ENCODE measurements at regions not wholly inside any gene's neighbourhood (a gene's known extent, or its start where the extent isn't known, plus 50 kb on each side); places are given as distances from the start of the nearest gene placed in this dataset.
"Not testable (repeated sequence)": the region's sequence is repeated elsewhere in the genome, so short reads cannot be mapped to it uniquely, and the experiment has no call there.

- not testable (repeated sequence) for H3K4me3 Mint-ChIP-seq; ATAC-seq (ENCODE audit: low read depth in 2 of 2); H3K9me3 Mint-ChIP-seq; H3K27ac Mint-ChIP-seq; DNase-seq; H3K4me1 Mint-ChIP-seq; H3K27me3 Mint-ChIP-seq; H3K36me3 Mint-ChIP-seq
Observed at GRCh38 chr7:153776940-153777339, 275.3 kb upstream of the DPP6 start.

DNA sequence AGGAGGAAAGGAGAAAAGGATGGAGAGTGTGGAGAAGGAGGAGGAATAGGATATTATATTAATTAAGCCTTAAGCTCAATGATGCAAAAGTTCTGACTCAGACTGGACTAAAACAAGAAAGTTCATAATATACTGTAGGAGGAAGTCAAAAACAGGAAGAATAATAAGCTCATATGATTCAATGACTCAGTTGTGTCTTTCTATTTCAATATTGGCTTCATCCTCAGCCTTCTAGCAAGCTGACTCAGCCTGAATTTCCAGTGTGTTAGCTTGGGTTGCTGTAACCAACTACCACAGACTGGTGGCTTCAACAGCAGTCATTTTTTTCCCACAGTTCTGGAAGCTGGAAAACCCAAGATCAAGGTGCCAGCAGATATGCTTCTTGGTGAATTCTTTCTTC lies 254.8 kb upstream of the DPP6 start:
- H3K4me1 Mint-ChIP-seq, H3K4me3 Mint-ChIP-seq: not testable (repeated sequence)
- peaks cover 0 to 18% (median 7%) of the 10 kb centered on the region in 7 donors for H3K9me3 Mint-ChIP-seq

GRCh38 chr7:153808117-153808516 lies 244.1 kb upstream of the DPP6 start:
- no peak overlapping the region for H3K4me3 Mint-ChIP-seq
- DNase-seq (no peak), ATAC-seq (ENCODE audit: low read depth in 2 of 2) (no peak)
- no peaks in the 10 kb centered on the region for H3K36me3 Mint-ChIP-seq
- peaks cover 0 to 10% (median 4%) of the 10 kb centered on the region in 7 donors for H3K9me3 Mint-ChIP-seq
- peak overlapping the region in 1 of 6 donors; percentile 77 for H3K27ac Mint-ChIP-seq
- no peaks in the 10 kb centered on the region for H3K4me1 Mint-ChIP-seq
- no peaks in the 10 kb centered on the region for H3K27me3 Mint-ChIP-seq

More for the DNA sequence above, 254.8 kb upstream of the DPP6 start:
- peak overlapping the region in 1 of 6 donors; percentile 67 for H3K27ac Mint-ChIP-seq
- ATAC-seq (ENCODE audit: low read depth in 2 of 2); H3K27me3 Mint-ChIP-seq; H3K36me3 Mint-ChIP-seq; DNase-seq: not testable (repeated sequence)

DNA sequence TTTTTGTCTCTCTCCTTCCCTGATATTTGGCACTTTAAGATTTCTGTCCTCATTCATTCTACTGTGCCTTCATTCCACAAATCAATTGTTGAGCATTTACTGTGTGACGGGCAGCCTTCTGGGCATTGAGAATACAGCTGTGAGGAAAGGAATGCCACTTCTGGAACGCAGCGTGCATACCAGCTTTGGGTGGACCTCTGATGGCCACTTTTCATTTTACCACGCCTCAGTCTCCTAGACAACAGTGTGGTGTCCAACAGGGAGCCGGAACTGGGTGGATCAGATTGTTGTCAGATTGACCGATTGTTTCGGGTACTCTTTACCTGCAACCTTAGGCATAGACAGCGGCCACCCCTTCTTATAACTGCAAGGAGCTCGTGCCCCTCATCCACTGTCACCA lies 222.7 kb upstream of the DPP6 start:
- Mint-ChIP-seq H3K27me3 (no peaks in the 10 kb centered on the region), H3K27ac (no peak overlapping the region)

DNA sequence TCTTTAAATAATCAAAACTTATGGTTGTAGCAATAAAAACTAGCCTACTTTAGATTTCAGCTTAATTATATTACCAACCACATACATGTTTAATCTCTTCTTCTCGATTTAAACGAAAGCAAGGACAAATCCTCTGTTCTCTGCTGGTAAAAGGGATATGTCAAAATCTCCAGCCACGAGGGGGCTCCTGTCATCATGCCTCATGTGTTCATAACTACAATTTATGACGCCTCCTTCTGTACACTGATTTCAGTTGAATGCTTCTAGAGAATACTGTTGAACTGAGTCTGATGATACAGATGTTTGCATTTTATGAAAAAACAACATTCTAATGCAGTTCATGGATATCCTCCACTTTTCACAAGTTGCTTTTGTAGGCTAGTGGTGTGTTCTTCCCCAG lies 220.0 kb upstream of the DPP6 start:
- peaks cover 0 to 7% (median 2%) of the 10 kb centered on the region in 7 donors for H3K9me3 Mint-ChIP-seq
- H3K27me3 Mint-ChIP-seq = no peaks in the 10 kb centered on the region
- no peaks in the 10 kb centered on the region for H3K4me1 Mint-ChIP-seq
- H3K27ac Mint-ChIP-seq = no peak overlapping the region
- H3K36me3 Mint-ChIP-seq = no peaks in the 10 kb centered on the region
- no peak for DNase-seq
- no peak for ATAC-seq (ENCODE audit: low read depth in 2 of 2)
- H3K4me3 Mint-ChIP-seq = no peak overlapping the region

More for the DNA sequence above, 222.7 kb upstream of the DPP6 start:
- H3K4me1 Mint-ChIP-seq = no peaks in the 10 kb centered on the region
- no peak overlapping the region for H3K4me3 Mint-ChIP-seq
- ATAC-seq (ENCODE audit: low read depth in 2 of 2) (no peak), DNase-seq (no peak)
- H3K9me3 Mint-ChIP-seq = peaks cover 2 to 10% (median 5%) of the 10 kb centered on the region in 7 donors
- no peaks in the 10 kb centered on the region for H3K36me3 Mint-ChIP-seq

GRCh38 chr7:153835103-153835502 lies 217.1 kb upstream of the DPP6 start:
- DNase-seq = no peak
- Mint-ChIP-seq H3K9me3 (peaks cover 0 to 5% (median 2%) of the 10 kb centered on the region in 7 donors), H3K4me3 (no peak overlapping the region), H3K4me1 (no peaks in the 10 kb centered on the region), H3K27me3 (no peaks in the 10 kb centered on the region), H3K36me3 (no peaks in the 10 kb centered on the region), H3K27ac (no peak overlapping the region)
- ATAC-seq (ENCODE audit: low read depth in 2 of 2) = no peak

- no peak for ATAC-seq (ENCODE audit: low read depth in 2 of 2)
- Mint-ChIP-seq H3K27ac (no peak overlapping the region), H3K27me3 (no peaks in the 10 kb centered on the region), H3K4me1 (no peaks in the 10 kb centered on the region), H3K36me3 (no peaks in the 10 kb centered on the region), H3K9me3 (peaks cover 0 to 5% (median 1%) of the 10 kb centered on the region in 7 donors), H3K4me3 (no peak overlapping the region)
- no peak for DNase-seq
Observed at GRCh38 chr7:153835712-153836265, 216.4 kb upstream of the DPP6 start.

- H3K36me3 Mint-ChIP-seq = no peaks in the 10 kb centered on the region
- DNase-seq = no peak
- no peak for ATAC-seq (ENCODE audit: low read depth in 2 of 2)
- H3K4me3 Mint-ChIP-seq = no peak overlapping the region
- no peaks in the 10 kb centered on the region for H3K4me1 Mint-ChIP-seq
- peaks cover 0 to 12% (median 4%) of the 10 kb centered on the region in 7 donors for H3K9me3 Mint-ChIP-seq
- H3K27me3 Mint-ChIP-seq = no peaks in the 10 kb centered on the region
- H3K27ac Mint-ChIP-seq = no peak overlapping the region
Observed at GRCh38 chr7:153838591-153838990, 213.6 kb upstream of the DPP6 start.

DNA sequence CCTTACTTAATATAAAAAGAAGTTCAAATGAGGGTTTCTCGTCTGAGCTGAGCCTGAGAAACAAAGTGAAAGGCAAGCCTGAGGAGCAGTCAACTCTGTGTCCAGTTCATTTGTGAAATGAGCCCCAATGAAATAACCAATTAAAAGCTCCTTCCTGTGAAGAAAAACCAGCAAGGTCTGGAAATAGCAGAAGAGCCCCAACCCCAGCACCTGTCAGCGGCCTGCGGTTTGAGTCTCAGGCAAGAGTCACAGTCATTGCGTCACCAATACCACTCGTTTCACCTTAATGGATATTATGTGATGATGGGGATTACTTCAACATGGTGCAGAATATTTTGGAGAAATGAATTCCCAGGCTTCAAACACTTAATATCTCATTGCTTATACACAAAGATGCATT lies 211.3 kb upstream of the DPP6 start:
- ATAC-seq (ENCODE audit: low read depth in 2 of 2) (no peak), DNase-seq (no peak)
- Mint-ChIP-seq H3K9me3 (peaks cover 0 to 27% (median 8%) of the 10 kb centered on the region in 7 donors), H3K27ac (no peak overlapping the region), H3K4me1 (no peaks in the 10 kb centered on the region), H3K27me3 (no peaks in the 10 kb centered on the region), H3K4me3 (no peak overlapping the region), H3K36me3 (no peaks in the 10 kb centered on the region)

DNA sequence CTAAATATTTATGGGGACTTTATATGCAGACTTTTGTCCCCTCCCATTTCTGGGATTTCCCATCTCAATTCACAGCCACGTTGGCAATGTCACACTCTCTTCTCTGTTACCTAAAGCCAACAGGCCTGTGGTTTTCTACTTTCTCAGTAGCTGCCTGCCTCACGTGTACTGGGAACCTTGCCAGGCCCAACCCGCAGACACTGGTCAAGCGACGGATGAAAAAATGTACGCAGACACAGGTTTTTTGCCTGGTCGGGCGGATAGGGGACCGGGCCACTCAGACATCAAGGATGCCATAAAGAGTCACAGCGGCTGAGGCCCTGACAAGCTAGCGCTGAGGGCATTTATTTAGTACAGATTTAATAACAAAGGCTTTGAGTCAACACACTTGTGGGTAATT lies 204.4 kb upstream of the DPP6 start:
- Mint-ChIP-seq H3K4me3 (no peak overlapping the region), H3K4me1 (no peaks in the 10 kb centered on the region), H3K9me3 (peaks cover 10 to 39% (median 15%) of the 10 kb centered on the region in 7 donors), H3K27me3 (no peaks in the 10 kb centered on the region), H3K27ac (no peak overlapping the region), H3K36me3 (no peaks in the 10 kb centered on the region)
- no peak for DNase-seq
- no peak for ATAC-seq (ENCODE audit: low read depth in 2 of 2)

DNA sequence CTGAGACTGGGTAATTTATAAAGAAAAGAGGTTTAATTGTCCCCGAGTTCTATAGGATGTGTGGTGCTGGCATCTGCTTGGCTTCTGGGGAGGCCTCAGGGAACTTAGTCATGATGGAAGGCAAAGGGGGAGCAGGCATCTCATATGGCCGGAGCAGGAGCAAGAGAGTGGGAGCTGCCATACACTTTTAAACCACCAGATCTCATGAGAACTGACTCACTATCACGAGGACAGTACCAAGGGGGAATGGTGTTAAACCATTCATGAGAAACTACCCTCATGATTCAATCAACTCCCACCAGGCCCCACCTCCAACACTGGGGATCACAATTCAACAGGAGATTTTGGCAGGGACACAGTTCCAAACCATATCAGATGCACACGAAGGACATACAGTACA lies 199.9 kb upstream of the DPP6 start:
- no peak for DNase-seq
- no peaks in the 10 kb centered on the region for H3K36me3 Mint-ChIP-seq
- H3K4me1 Mint-ChIP-seq = no peaks in the 10 kb centered on the region
- no peak overlapping the region for H3K27ac Mint-ChIP-seq
- H3K9me3 Mint-ChIP-seq = peaks cover 2 to 20% (median 10%) of the 10 kb centered on the region in 7 donors
- no peak overlapping the region for H3K4me3 Mint-ChIP-seq
- no peaks in the 10 kb centered on the region for H3K27me3 Mint-ChIP-seq
- no peak for ATAC-seq (ENCODE audit: low read depth in 2 of 2)

GRCh38 chr7:153858355-153858754 lies 193.8 kb upstream of the DPP6 start:
- Mint-ChIP-seq H3K36me3 (no peaks in the 10 kb centered on the region), H3K27me3 (no peaks in the 10 kb centered on the region), H3K4me3 (no peak overlapping the region), H3K27ac (no peak overlapping the region), H3K9me3 (peaks cover 2 to 38% (median 10%) of the 10 kb centered on the region in 7 donors), H3K4me1 (no peaks in the 10 kb centered on the region)
- ATAC-seq (ENCODE audit: low read depth in 2 of 2) = no peak
- no peak for DNase-seq

DNA sequence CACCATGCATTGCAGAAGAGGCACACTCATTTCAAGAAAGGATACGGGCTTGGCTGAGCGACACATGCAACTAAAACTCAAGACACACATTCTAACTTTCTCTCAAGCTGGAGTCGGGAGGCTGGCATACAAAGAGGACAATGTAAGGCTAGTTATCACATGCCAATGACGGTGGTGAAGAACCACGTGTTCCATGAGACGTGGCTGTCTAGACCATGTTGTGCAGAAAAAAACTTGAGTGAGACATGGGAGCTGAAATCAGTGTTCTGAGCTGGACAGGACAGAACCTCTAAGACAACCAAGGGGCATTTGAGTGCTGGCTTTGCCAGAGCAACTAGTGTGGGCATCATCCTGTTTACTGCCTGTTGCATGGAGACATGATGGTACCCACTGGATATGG lies 193.0 kb upstream of the DPP6 start:
- DNase-seq (no peak), ATAC-seq (ENCODE audit: low read depth in 2 of 2) (no peak)
- Mint-ChIP-seq H3K27me3 (no peaks in the 10 kb centered on the region), H3K4me1 (no peaks in the 10 kb centered on the region), H3K4me3 (no peak overlapping the region), H3K36me3 (no peaks in the 10 kb centered on the region), H3K9me3 (peaks cover 0 to 44% (median 14%) of the 10 kb centered on the region in 7 donors), H3K27ac (no peak overlapping the region)

DNA sequence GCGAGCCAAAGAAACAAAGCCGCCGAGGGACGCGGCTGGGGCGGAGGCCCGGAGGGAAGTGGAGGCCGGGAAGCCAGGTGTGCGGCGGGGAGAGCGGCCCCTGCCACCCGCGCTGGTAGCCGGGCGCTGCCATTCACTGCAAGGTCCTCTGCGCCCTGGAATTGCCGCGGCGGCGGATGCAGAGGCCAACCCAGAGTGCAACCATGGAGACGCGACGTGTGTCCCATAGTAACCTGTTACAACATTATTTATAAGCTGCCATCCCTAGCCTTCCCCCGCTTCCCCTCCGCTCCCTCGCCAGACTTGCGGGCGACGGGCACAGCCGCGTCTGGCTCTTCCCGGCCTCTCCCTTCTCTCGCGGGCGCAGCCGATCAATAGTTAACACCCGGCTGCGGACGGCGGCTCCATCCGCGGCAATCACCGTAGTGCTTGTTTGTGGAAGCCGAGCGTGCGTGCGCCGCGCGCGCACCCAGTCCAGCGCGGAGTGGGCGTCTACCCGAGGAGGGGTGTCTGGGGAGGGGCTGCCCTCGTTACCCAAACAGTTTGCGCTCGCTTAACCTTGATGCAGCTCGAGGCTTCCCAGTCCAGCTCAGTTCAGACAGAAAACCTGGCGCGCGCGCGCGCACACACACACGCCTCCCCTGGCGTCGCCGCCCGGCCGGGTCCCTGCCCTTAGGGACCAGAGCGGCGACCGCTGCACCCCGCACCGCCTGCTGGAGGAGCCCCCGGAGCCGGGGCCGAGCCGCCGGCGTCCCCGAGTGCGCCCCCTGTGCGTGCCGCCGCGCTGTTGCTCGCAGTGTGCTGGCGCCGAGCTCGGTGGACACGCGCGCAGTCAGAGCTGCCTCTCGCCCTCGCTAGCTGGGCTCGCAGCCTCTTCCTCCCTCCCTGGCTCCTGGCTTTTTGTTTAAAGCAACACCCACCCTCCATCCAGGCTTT lies 165.4 kb upstream of the DPP6 start:
- peaks cover 0 to 15% of the 10 kb centered on the region in 2 donors for H3K36me3 Mint-ChIP-seq

More for the DNA sequence above, 165.4 kb upstream of the DPP6 start:
- DNase-seq = no peak
- no peak for ATAC-seq (ENCODE audit: low read depth in 2 of 2)
- Mint-ChIP-seq H3K4me1 (peaks cover 0 to 2% (median 0%) of the 10 kb centered on the region in 3 donors), H3K9me3 (peaks cover 0 to 30% (median 9%) of the 10 kb centered on the region in 7 donors), H3K27ac (no peak overlapping the region), H3K27me3 (peaks cover 17 to 39% (median 29%) of the 10 kb centered on the region in 3 donors), H3K4me3 (no peak overlapping the region)

Measured in naive B cell (primary cell).